HG03159 (cell line): ENCODE measurements at regions not wholly inside any gene's neighbourhood (a gene's known extent, or its start where the extent isn't known, plus 50 kb on each side); places are given as distances from the start of the nearest gene placed in this dataset.

ENCODE experiments used
- ATAC-seq: cut with Tn5 transposase; IDR thresholded peaks from one replicate; pipeline ENCODE4 v1.9.1; 2021; ENCODE audit warnings: mild to moderate bottlenecking, moderate library complexity; ENCODE audit not compliant: unreplicated experiment

- no peak for ATAC-seq
Measured at GRCh38 chr2:221334481-221335218, 237.5 kb downstream of the EPHA4 start.

DNA sequence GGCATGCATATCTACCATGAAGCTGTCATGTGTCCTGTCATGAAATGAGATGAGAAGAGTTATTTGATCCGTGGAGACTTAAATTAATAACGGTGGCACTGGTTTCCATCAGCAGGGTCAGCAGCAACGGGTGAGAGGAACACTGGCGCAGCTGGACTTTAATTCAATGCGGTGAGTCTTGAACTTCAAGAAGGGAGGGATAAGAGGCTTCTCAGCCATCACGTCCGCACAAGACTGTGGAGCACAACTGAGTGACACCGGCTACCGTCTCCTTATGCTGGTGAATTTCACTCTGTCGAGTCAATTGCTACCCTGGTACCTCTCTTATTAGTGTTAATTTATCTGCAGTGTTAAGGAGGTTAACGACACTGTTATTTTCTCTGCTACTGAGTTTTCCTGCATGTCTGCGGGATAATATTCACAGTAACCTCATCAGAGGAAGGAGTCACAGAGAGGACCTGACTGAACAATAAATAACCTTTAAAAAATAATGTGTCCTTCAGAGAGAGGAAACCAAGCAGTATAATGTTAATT lies 236.8 kb downstream of the EPHA4 start:
- ATAC-seq: no peak

GRCh38 chr2:221336967-221337366 lies 235.1 kb downstream of the EPHA4 start:
- no peak for ATAC-seq

DNA sequence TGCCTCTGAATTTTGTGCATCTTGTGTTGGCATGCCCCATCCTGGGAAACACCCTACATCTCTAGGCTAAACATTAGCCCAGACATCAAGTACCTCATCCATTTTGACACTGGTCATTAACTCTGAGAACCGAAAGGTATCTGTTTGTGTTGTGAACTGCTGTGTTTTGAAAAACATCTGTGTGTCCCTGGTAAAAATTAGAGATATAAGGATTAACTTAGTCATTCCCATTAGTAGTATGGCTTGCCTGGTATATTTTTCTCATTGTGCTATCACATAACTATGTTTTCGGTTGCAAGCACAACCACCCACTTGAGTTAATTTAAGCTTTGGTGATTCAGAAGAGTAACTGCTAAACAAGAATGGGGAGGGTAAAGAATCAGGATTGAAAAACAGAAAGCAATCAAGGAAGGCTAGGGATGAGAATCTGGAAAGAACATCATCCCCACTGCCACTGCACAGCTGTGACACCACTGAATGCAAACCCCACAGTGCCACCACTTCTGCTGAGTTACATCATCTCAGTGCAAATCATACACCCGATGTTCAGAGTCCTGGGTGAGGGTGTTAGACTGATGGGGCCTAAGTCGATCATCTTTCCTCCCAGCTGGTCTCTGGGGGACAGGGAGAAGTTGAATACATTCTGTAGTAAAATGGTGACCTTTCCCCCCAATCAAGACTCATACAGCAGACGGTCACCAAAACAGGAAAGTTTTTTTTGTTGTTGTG lies 234.0 kb downstream of the EPHA4 start:
- peak; percentile 60 for ATAC-seq

- ATAC-seq: no peak
Measured at GRCh38 chr2:221342388-221342787, 229.7 kb downstream of the EPHA4 start.

GRCh38 chr2:221343524-221343923 lies 228.6 kb downstream of the EPHA4 start:
- no peak for ATAC-seq

GRCh38 chr2:221345516-221345915 lies 226.6 kb downstream of the EPHA4 start:
- ATAC-seq: no peak

DNA sequence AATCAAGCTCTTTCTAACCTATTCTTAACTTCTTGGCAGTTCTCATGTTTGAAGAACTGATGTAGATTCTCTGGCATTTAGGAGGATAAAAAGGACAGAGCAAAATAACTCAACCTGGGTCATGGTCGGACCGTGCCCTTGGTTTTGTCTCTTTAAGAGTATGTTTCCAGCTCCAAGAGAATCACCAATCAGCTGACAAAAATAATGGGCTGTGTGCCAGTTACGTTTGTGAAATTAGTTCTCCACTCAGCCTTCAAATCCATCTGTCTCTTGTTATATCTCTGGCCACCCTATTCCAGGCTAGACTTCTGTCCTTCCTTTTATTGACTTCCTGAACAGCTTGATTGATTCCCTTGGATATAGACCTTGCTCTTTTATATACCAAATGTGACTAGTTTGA lies 225.7 kb downstream of the EPHA4 start:
- ATAC-seq: no peak

- ATAC-seq: no peak
Measured at GRCh38 chr2:221347471-221347870, 224.6 kb downstream of the EPHA4 start.

DNA sequence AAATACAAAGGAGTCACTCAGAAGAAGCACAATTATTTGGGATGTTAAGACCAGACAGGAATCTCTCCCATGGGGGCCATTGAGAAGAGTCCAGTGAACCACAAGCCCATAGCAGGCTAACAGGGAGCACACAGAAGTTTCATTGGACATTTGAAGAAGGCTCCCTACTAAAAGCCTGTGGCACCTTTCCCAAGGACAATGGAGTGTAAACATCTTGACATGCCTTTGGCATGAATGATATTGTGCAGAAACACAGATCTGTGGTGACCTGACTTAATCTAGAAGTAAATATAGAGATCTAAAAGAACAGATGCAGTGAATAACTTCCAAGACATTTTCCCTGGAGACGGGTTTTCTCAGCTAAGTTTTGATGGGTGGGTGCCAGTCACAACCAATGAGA lies 221.5 kb downstream of the EPHA4 start:
- ATAC-seq: no peak

- ATAC-seq: no peak
Measured at GRCh38 chr2:221353201-221353600, 218.9 kb downstream of the EPHA4 start.

DNA sequence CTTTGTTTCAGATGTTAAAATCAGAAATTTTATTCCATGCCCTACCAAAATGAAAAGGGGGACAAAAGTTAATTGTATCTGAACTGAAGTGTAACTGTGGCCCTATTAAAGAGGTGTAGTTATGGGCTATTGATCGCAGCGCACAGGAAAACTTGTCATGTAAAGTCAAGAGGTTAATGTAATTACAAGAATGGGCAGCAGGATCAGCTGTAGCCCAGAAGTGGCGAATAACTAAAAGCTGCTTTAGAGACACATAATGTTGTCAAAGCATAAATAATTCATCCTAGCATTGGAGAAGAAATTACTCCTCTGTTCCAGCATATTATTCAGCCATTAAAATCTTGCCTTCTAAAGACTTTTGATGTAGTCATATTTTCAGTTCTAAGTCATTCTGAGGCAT lies 211.8 kb downstream of the EPHA4 start:
- no peak for ATAC-seq

DNA sequence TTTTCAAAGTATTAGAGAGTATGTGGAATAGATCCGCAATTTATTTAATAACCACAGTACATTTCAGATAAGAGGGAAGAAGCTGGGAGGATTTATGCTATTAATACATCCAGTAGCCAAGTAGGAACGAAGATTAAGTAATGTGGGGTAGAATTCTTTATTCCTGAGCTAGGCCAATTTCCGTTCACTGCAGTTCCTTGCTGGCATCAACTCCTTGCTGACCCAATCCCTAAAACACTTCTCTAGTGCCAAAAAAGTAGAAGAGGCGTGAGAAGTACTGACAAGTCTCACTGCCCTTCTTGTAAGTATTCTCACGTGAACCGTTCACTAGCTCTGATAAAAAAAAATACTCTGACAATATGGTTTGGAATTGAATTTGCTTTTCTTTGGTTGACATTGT lies 211.4 kb downstream of the EPHA4 start:
- ATAC-seq: no peak

GRCh38 chr2:221361633-221362032 lies 210.5 kb downstream of the EPHA4 start:
- no peak for ATAC-seq

GRCh38 chr2:221364672-221365071 lies 207.4 kb downstream of the EPHA4 start:
- ATAC-seq: no peak
